ENCODE measurements at regions not wholly inside any gene's neighbourhood (a gene's known extent, or its start where the extent isn't known, plus 50 kb on each side); places are given as distances from the start of the nearest gene placed in this dataset.

DNA sequence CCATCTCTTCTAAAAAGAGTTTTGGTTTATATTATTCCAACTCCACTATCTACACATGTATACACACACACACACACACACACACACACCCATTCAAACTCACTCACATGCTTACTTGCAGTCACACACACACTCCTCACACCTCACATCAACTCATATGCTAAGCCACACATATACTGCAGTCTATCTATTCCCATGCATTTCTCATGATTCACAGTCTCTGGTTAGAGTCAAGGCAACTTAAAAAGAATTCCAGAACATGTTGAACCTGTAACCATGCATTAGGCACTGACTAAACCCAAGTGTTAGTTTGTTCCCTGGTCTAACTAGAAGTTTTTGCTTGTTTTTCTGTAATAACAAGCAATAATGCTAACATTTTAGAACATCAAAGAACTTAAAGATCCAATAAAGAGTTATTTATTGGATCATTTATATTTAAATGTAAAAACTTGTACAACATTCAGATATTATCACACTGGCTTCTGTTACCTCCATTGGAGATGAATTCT is 931.1 kb downstream of the PLA2G4A start:
- Histone ChIP-seq H3K36me3 (ENCODE audit: insufficient read depth, low read length) (no peaks in the 10 kb centered on the region), H3K9me3 (ENCODE audit: control insufficient read depth in 1 of 2, insufficient read depth in 1 of 2, low read length in 2 of 2) (peaks cover 0 to 6% of the 10 kb centered on the region in 2 experiments), H3K4me3 (ENCODE audit: low read length) (no peak overlapping the region), H3K4me1 (ENCODE audit: insufficient read depth, low read length) (no peaks in the 10 kb centered on the region), H3K27ac (ENCODE audit: low read depth in 1 of 2, low read length in 2 of 2) (no peak overlapping the region), H3K27me3 (ENCODE audit: control insufficient read depth in 1 of 2, insufficient read depth in 2 of 2, low read length in 2 of 2) (no peaks in the 10 kb centered on the region)
- no peak overlapping the region for H3K4me3 Mint-ChIP-seq
- DNase-seq (no peak), ATAC-seq (ENCODE audit: poor library complexity) (no peak)
- CTCF ChIA-PET = no interaction called here
- H3K4me1 Mint-ChIP-seq (ENCODE audit: low read depth) = no peaks in the 10 kb centered on the region
- intact Hi-C loops (cut with DNase I, micrococcal nuclease) = no loop called here
- H3K27me3 Mint-ChIP-seq = no peaks in the 10 kb centered on the region
- TF ChIP-seq, protein P1, sequence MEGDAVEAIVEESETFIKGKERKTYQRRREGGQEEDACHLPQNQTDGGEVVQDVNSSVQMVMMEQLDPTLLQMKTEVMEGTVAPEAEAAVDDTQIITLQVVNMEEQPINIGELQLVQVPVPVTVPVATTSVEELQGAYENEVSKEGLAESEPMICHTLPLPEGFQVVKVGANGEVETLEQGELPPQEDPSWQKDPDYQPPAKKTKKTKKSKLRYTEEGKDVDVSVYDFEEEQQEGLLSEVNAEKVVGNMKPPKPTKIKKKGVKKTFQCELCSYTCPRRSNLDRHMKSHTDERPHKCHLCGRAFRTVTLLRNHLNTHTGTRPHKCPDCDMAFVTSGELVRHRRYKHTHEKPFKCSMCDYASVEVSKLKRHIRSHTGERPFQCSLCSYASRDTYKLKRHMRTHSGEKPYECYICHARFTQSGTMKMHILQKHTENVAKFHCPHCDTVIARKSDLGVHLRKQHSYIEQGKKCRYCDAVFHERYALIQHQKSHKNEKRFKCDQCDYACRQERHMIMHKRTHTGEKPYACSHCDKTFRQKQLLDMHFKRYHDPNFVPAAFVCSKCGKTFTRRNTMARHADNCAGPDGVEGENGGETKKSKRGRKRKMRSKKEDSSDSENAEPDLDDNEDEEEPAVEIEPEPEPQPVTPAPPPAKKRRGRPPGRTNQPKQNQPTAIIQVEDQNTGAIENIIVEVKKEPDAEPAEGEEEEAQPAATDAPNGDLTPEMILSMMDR (IDR thresholded peaks at IDR 0.05) = no peak
- H3K27ac Mint-ChIP-seq = no peak overlapping the region
- peaks cover 9% of the 10 kb centered on the region for H3K9me3 Mint-ChIP-seq
- H3K36me3 Mint-ChIP-seq (ENCODE audit: low read depth) = no peaks in the 10 kb centered on the region
- POLR2A ChIA-PET = no interaction called here

DNA sequence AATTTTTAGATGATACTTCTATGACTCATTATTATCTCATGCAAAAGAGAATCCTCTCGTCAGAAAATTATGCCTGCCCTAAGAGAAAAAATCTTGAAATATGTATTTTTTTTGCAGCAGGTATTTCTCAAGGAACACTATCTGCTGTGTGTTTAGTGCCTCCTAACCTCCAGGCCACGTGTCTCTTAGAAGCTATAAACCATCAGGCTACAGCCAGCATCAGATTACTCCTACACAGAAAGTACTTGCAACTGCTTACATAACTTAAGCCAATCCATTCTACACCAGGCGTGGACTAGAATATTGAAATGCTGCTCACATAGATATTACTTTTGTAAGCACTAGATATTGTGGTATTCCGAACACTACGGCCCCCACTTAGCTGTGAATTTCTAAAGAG is 933.4 kb downstream of the PLA2G4A start:
- no peaks in the 10 kb centered on the region for H3K27me3 Mint-ChIP-seq
- peaks cover 9% of the 10 kb centered on the region for H3K9me3 Mint-ChIP-seq
- TF ChIP-seq, protein P1 (IDR thresholded peaks at IDR 0.05) = no peak
- Histone ChIP-seq H3K27ac (ENCODE audit: low read depth in 1 of 2, low read length in 2 of 2) (no peak overlapping the region), H3K4me1 (ENCODE audit: insufficient read depth, low read length) (no peaks in the 10 kb centered on the region), H3K27me3 (ENCODE audit: control insufficient read depth in 1 of 2, insufficient read depth in 2 of 2, low read length in 2 of 2) (no peaks in the 10 kb centered on the region), H3K36me3 (ENCODE audit: insufficient read depth, low read length) (no peaks in the 10 kb centered on the region), H3K9me3 (ENCODE audit: control insufficient read depth in 1 of 2, insufficient read depth in 1 of 2, low read length in 2 of 2) (peaks cover 0 to 7% of the 10 kb centered on the region in 2 experiments), H3K4me3 (ENCODE audit: low read length) (no peak overlapping the region)
- intact Hi-C loops (cut with DNase I, micrococcal nuclease) = no loop called here
- POLR2A ChIA-PET = no interaction called here
- H3K27ac Mint-ChIP-seq = no peak overlapping the region
- no peaks in the 10 kb centered on the region for H3K4me1 Mint-ChIP-seq (ENCODE audit: low read depth)
- ATAC-seq (ENCODE audit: poor library complexity) = no peak
- H3K4me3 Mint-ChIP-seq = no peak overlapping the region
- no peaks in the 10 kb centered on the region for H3K36me3 Mint-ChIP-seq (ENCODE audit: low read depth)
- DNase-seq = no peak
- CTCF ChIA-PET = no interaction called here

DNA sequence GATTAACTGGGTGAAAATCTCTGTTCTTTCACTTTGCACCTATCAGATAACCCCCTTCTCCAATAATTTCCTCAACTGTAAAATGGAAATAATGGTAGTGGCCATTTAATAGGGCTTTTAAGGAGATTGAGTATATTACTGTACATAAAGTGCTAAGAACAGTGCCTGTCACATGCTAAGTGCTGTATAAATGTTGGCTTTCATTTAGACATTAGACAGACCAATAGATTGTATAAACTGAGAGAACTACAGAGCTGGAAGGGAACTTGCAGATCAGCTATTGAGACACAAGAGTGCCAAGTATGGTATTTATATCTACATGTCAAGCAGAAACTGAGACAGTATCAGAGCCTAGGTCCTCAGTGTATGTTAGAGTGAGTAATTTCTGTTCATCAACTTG is 934.7 kb downstream of the PLA2G4A start:
- intact Hi-C loops (cut with DNase I, micrococcal nuclease) = no loop called here
- Histone ChIP-seq H3K27ac (ENCODE audit: low read depth in 1 of 2, low read length in 2 of 2) (no peak overlapping the region), H3K4me1 (ENCODE audit: insufficient read depth, low read length) (no peaks in the 10 kb centered on the region), H3K36me3 (ENCODE audit: insufficient read depth, low read length) (no peaks in the 10 kb centered on the region), H3K9me3 (ENCODE audit: control insufficient read depth in 1 of 2, insufficient read depth in 1 of 2, low read length in 2 of 2) (peaks cover 0 to 7% of the 10 kb centered on the region in 2 experiments), H3K27me3 (ENCODE audit: control insufficient read depth in 1 of 2, insufficient read depth in 2 of 2, low read length in 2 of 2) (no peaks in the 10 kb centered on the region), H3K4me3 (ENCODE audit: low read length) (no peak overlapping the region)
- Mint-ChIP-seq H3K4me1 (ENCODE audit: low read depth) (no peaks in the 10 kb centered on the region), H3K27me3 (no peaks in the 10 kb centered on the region), H3K27ac (no peak overlapping the region), H3K36me3 (ENCODE audit: low read depth) (no peaks in the 10 kb centered on the region), H3K4me3 (no peak overlapping the region), H3K9me3 (peaks cover 9% of the 10 kb centered on the region)
- DNase-seq (no peak), ATAC-seq (ENCODE audit: poor library complexity) (no peak)
- ChIA-PET POLR2A (no interaction called here), CTCF (no interaction called here)
- TF ChIP-seq, protein P1 (IDR thresholded peaks at IDR 0.05) = no peak
